Hypothalamus (tissue), 51 donors: ENCODE measurements at regions not wholly inside any gene's neighbourhood (a gene's known extent, or its start where the extent isn't known, plus 50 kb on each side); places are given as distances from the start of the nearest gene placed in this dataset.

ENCODE experiments used
- DNase-seq, 51 donors: peaks; one replicate each; lab custom pipeline; 2025; lab: John Stamatoyannopoulos, UW

DNA sequence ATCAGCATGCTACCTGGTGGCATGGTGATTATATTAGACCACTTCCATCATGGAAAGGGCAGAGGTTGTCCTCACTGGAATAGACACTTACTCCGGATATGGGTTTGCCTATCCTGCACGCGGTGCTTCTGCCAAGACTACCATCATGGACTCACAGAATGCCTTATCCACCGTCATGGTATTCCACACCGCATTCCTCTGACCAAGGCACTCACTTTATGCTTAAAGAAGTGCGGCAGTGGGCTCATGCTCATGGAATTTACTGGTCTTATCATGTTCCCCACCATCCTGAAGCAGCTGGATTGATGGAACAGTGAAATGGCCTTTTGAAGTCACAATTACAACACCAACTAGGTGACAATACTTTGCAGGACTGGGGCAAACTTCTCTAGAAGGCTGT lies 109.2 kb upstream of the DRD2 start:
- no peak for DNase-seq

DNA sequence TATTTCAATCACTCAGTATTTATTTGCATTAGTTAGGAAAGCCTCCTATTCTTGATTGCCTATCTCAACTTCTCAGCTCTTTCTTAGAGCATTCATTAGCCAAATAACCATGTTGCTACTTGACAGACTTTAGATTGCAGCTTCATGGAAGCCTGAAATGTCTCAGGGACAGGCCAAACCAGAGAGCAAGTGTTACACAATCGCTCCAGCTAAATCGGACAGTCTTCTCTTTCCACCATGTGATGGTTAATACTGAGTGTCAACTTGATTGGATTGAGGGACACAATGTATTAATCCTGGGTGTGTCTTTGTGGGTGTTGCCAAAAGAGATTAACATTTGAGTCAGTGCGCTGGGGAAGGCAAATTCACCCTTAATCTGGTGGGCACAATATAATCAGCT lies 106.5 kb upstream of the DRD2 start:
- no peak for DNase-seq

- no peak for DNase-seq
These were observed 104.2 kb upstream of the DRD2 start for GRCh38 chr11:113579292-113579940.

- no peak for DNase-seq
These were observed 103.6 kb upstream of the DRD2 start for GRCh38 chr11:113578715-113579250.

DNA sequence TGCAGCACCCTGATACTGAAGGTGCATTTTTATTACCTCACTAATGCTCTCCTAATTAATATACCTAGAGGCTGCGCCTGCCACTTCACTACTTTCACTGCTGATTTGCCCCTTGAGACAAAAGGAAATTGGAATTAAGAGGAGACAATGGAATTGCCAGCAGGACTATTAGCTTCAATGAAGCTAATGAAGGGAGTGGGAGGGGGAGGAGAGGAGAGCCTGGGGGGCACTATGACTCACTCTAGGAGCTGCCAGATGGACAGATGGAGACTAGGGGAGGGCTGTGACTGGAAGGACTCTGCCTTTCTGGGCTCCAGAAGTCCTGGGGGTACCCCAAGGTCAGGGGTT lies 102.8 kb upstream of the DRD2 start:
- DNase-seq = no peak

GRCh38 chr11:113577356-113578032 lies 102.3 kb upstream of the DRD2 start:
- no peak for DNase-seq

DNA sequence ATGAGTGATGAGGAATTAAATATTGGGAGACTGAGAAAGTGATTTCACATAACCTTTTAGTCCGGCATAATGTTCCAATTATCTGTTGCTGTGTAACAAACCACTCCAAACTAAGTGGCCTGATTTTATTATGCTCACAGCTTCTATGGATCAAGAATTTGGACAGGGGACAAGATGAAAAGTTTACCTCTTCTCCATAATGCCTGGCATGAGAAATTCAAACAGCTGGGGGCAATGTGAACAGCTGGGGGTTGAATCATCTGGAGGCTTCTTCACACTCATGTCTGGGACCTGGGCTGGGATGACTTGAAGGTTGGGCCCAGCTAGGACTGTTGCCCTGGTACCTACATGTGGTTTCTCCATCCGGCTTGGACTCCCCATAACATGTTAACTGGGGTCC lies 99.4 kb upstream of the DRD2 start:
- no peak for DNase-seq

DNA sequence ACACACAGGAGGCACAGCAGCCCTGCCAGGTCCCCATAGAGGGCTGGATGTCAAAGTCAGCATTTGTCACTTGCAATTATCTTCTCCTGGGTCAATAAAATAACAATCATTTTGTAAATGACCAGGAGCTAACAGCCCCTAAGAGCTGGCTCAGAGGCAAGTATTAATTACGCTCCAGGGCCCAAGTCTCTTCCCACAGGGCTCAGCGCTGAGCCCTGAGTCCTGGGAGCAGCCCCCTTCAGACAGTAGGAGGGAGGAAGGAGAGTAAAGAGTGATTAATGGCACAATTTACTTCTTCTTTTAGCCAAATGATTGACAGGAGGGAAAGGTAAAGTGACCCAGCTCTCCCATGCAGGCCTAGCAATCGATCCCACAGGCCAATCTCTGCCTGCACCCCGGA lies 99.0 kb upstream of the DRD2 start:
- DNase-seq = no peak

GRCh38 chr11:113572136-113572735 lies 97.0 kb upstream of the DRD2 start:
- DNase-seq = no peak

DNA sequence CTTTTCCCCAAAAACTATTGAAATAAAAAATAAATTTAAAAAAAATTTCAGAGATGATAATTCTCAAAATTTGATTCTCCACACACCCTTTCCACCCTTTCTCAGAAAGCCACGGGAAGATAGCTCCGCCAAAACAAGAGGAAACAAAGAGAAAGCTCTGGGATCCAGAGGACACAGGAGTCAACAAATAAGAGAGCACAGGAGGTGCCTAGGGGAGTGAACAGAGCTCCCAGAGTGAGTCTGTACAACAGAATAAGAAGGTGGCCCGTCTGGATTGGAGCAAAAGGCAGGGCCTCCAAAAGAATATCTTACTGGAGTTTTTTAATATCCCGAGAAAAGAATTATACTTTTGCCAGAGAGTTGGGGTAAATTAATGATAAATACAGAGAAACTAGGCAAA lies 96.3 kb upstream of the DRD2 start:
- DNase-seq = no peak

GRCh38 chr11:113570906-113571305 lies 95.7 kb upstream of the DRD2 start:
- DNase-seq = no peak

DNA sequence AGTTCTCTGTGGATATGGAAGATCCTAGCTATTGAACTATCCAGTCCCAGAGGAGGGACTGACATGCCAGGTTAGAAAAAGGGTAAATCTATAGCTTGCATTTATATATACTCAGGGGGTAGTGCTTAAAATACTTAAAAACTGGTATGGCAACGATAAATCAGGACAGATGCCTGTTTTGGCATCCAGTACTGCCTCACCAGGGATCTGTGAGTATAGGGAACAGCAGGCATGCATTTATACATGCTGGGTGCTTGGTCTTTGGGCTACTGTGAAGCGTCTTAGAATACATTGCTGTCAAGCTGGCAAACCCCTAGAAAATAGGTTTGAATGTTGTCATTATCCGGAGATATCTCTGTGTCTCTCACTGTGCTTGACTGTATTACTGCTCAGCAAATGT lies 94.2 kb upstream of the DRD2 start:
- no peak for DNase-seq

DNA sequence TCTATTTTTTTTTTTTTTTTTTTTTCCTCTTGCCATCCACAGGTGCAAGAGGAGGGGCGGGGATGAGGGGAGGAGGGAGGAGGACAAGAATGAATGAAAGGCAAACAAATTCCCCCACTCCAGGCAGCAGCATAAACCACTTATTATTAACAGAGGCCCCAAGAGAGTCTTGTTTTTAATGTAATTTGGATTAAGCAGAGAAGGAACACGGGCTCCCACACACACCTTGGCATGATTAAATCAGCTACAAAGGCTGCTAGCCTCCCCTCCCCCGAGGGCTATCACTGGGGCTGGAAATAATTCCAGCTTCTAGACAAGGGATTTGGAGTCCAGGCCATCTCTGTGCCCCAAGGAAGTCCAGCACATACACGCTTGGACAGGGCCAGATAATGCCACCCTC lies 93.4 kb upstream of the DRD2 start:
- no peak for DNase-seq

- DNase-seq = no peak
These were observed 92.8 kb upstream of the DRD2 start for GRCh38 chr11:113567867-113568544.

- DNase-seq = no peak
These were observed 91.9 kb upstream of the DRD2 start for GRCh38 chr11:113567097-113567496.

GRCh38 chr11:113564527-113565130 lies 89.4 kb upstream of the DRD2 start:
- DNase-seq = no peak

DNA sequence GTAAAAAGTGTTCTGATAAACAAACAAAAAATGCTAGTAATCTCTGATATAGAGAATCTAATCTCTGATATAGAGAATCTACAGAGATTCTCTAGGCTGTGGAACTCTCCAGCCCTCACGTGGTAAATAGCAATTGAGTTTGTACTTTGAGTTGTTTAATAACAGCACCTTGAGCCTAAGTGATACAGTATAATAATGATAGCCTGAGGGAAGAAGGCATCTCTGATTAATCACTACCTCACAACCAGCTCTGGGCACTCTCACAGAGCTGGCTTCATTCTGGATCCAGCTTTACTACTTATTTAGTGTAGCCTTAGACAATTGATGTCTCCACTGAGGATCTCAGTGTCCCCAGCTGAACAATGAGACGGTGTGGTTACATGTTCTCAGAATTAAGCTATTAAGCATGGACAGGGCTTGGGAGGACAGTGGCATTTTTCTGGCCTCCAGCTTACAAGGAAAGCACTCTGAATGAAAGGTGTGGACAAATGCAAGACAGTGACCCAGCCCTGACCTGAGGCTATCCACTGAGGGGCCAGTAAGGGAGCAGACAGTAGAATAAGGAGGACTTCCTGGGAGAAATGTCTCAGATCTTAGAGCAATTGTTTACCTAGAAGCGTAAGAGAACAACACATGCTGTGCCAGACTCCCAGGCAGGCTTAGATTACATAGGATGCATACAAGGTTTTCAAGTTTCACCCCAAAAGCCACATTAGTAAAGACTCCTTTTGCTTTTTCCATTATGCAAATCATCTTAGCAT lies 88.7 kb upstream of the DRD2 start:
- no peak for DNase-seq

DNA sequence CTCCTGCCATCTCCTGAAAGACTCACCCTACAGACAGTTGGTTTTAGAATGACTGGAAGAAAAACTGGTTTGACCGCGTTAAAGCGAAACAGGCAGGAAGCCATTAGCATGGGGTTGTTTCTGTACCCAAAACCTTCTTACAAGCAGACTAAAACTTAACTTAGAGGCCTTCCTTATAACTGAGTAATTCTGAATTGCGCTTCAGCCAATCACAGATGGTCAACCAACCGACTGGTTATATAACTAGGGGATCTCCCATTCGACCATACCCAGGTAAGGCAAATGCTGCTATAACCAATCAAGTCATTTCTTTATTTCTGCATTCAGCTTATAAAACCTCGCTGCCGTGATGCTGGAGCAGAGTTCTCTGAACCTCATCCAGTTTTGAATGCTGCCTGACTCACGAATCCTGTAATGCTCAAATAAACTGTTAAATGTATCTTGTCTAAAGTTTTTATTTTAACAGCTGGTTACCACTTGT lies 87.8 kb upstream of the DRD2 start:
- DNase-seq = no peak

DNA sequence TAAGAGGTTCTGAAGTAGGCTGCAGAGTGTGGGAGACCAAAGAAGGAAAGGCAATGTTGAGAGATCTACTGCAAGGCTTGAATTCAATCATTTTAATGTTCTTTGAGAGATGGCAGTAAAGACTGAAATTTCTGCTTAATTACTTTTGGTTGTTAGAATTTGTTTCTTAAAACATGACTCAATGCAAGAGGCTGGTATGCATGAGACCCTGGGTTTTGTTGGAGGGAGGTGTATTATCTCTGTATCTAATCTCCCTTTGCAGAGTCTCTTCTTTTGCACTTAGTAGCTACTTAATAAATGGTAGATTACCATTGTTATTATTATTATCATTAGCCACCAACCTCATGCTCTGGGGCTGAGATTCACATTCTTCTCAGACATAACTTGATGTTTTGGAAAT lies 87.4 kb upstream of the DRD2 start:
- no peak for DNase-seq

GRCh38 chr11:113557926-113558325 lies 82.7 kb upstream of the DRD2 start:
- DNase-seq = no peak
